A673 (cell line): ENCODE measurements at regions not wholly inside any gene's neighbourhood (a gene's known extent, or its start where the extent isn't known, plus 50 kb on each side); places are given as distances from the start of the nearest gene placed in this dataset.

ENCODE experiments used
- EZH2 ChIP-seq: fragments of 200-600 bp; sonication (generic); IDR thresholded peaks from 2 replicates; pipeline ENCODE4 v1.6.1; 2017; ENCODE audit warnings: borderline replicate concordance, low read depth, mild to moderate bottlenecking, mixed read lengths, antibody characterized with exemption, low read length; ENCODE audit not compliant: poor library complexity, severe bottlenecking
- TF ChIP-seq, protein P1 (sequence below): fragments of 300-800, 200-600 bp; sonication (generic); conservative IDR thresholded peaks from 2 replicates; pipeline ENCODE4 v1.5.1; 2017; ENCODE audit warnings: low read depth, mild to moderate bottlenecking, antibody characterized with exemption, low read length, moderate library complexity, mixed read lengths

DNA sequence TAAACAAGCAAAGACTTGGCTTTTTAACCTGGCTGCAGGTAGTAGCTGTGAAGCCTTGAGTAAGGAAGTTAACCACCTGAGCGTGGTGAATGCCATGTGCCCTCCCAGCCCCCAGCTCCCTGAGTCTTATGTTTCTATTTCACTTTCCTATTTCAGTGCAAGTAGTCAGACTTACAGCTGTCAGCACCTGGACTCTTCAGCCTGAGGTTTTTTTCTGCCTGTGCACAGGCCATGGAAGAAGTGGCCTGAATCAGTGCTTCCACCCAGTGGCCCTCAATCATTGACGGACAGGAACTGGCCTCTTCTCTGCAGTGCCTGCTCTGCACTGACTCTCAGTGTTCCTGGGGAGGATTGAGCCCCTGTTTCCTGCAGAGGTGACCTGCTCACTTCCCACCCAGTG lies 796.4 kb downstream of the MED13L start:
- TF ChIP-seq, protein P1, sequence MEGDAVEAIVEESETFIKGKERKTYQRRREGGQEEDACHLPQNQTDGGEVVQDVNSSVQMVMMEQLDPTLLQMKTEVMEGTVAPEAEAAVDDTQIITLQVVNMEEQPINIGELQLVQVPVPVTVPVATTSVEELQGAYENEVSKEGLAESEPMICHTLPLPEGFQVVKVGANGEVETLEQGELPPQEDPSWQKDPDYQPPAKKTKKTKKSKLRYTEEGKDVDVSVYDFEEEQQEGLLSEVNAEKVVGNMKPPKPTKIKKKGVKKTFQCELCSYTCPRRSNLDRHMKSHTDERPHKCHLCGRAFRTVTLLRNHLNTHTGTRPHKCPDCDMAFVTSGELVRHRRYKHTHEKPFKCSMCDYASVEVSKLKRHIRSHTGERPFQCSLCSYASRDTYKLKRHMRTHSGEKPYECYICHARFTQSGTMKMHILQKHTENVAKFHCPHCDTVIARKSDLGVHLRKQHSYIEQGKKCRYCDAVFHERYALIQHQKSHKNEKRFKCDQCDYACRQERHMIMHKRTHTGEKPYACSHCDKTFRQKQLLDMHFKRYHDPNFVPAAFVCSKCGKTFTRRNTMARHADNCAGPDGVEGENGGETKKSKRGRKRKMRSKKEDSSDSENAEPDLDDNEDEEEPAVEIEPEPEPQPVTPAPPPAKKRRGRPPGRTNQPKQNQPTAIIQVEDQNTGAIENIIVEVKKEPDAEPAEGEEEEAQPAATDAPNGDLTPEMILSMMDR, result no peak
- TF ChIP-seq EZH2, result no peak
